HEK293 (cell line): ENCODE measurements at regions not wholly inside any gene's neighbourhood (a gene's known extent, or its start where the extent isn't known, plus 50 kb on each side); places are given as distances from the start of the nearest gene placed in this dataset.

Experiments used
- CTCF ChIA-PET: fragments of 350-600 bp; formaldehyde crosslinking; extraction: SDS; loops from one replicate; lab custom pipeline; 2021; ENCODE audit warnings: antibody characterized with exemption; lab: Yijun Ruan, JAX
- POLR2A ChIA-PET: fragments of 300-600 bp; formaldehyde crosslinking; extraction: SDS; loops from one replicate; lab custom pipeline; 2020; ENCODE audit warnings: antibody characterized with exemption, inconsistent platforms; lab: Yijun Ruan, JAX
- H3K27ac ChIP-seq: fragments of 200-500 bp; sonication (Bioruptor generic); 2 replicates; pipeline ENCODE4 v1.5.1; 2014; ENCODE audit warnings: low read depth, low read length, control low read depth, inconsistent platforms; ENCODE audit errors: extremely low read depth
- H3K36me3 ChIP-seq, 2 experiments: fragments of 200-500 bp in 1 of 2; sonication (Bioruptor generic) in 1 of 2; 1 replicate in 1 of 2; 2 replicates in 1 of 2; pipeline ENCODE4 v1.5.1; 2014 to 2017; ENCODE audit warnings: inconsistent platforms in 2 of 2, low read length in 2 of 2; ENCODE audit not compliant: control insufficient read depth in 2 of 2, insufficient read depth in 1 of 2
- H3K4me1 ChIP-seq: fragments of 200-500 bp; sonication (Bioruptor generic); 2 replicates; pipeline ENCODE4 v1.5.1; 2014; ENCODE audit warnings: mild to moderate bottlenecking, low read length, inconsistent platforms; ENCODE audit not compliant: control insufficient read depth, insufficient read depth
- H3K4me3 ChIP-seq: 2 replicates; pipeline ENCODE4 v1.5.1; 2011; ENCODE audit warnings: low read depth, mild to moderate bottlenecking, control low read depth, low read length, moderate library complexity
- H3K9me3 ChIP-seq: fragments of 200-500 bp; sonication (Bioruptor generic); 2 replicates; pipeline ENCODE4 v1.5.1; 2014; ENCODE audit warnings: low read depth, low read length, inconsistent platforms; ENCODE audit not compliant: control insufficient read depth, insufficient read depth
- BCL11A ChIP-seq: fragments of 450-650 bp; formaldehyde crosslinking; IDR thresholded peaks from 2 replicates; pipeline ENCODE4 v1.5.1; 2016; ENCODE audit warnings: low read depth, missing biosample characterization, missing genetic modification characterization
- GLI4 ChIP-seq: fragments of 450-650 bp; formaldehyde crosslinking; IDR thresholded peaks from 2 replicates; pipeline ENCODE4 v1.5.1; 2016; ENCODE audit warnings: missing biosample characterization, missing genetic modification characterization
- INSM2 ChIP-seq: fragments of 450-650 bp; formaldehyde crosslinking; IDR thresholded peaks from 2 replicates; pipeline ENCODE4 v1.5.1; 2016; ENCODE audit warnings: missing biosample characterization, missing genetic modification characterization
- ZBTB48 ChIP-seq: fragments of 450-650 bp; formaldehyde crosslinking; IDR thresholded peaks from 2 replicates; pipeline ENCODE4 v1.5.1; 2016; ENCODE audit warnings: missing biosample characterization, missing genetic modification characterization
- ZFP3 ChIP-seq: fragments of 450-650 bp; formaldehyde crosslinking; IDR thresholded peaks from 2 replicates; pipeline ENCODE4 v1.5.1; 2016; ENCODE audit warnings: low read depth, missing biosample characterization, missing genetic modification characterization
- ZNF112 ChIP-seq: fragments of 450-650 bp; formaldehyde crosslinking; IDR thresholded peaks from 2 replicates; pipeline ENCODE4 v1.5.0; 2017; ENCODE audit warnings: missing biosample characterization, missing genetic modification characterization
- ZNF148 ChIP-seq: fragments of 450-650 bp; formaldehyde crosslinking; IDR thresholded peaks from 2 replicates; pipeline ENCODE4 v1.5.0; 2017; ENCODE audit warnings: missing biosample characterization, missing genetic modification characterization, borderline replicate concordance
- ZNF26 ChIP-seq: fragments of 450-650 bp; formaldehyde crosslinking; IDR thresholded peaks from 2 replicates; pipeline ENCODE4 v1.5.1; 2016; ENCODE audit warnings: missing biosample characterization, missing genetic modification characterization
- ZNF274 ChIP-seq, 2 experiments: fragments of 200-500 bp in 1 of 2; fragments of 450-650 bp in 1 of 2; sonication (Bioruptor generic) in 1 of 2; formaldehyde crosslinking in 1 of 2; IDR thresholded peaks; 2 replicates each; pipeline versions ENCODE4 v1.5.1 to v1.6.1; 2014 to 2016; ENCODE audit warnings: borderline replicate concordance in 1 of 2, inconsistent platforms in 1 of 2, low read length in 1 of 2, missing biosample characterization in 1 of 2, missing genetic modification characterization in 1 of 2
- ZNF324 ChIP-seq: fragments of 450-650 bp; formaldehyde crosslinking; IDR thresholded peaks from 2 replicates; pipeline ENCODE4 v1.5.1; 2016; ENCODE audit warnings: missing biosample characterization, missing genetic modification characterization
- ZNF335 ChIP-seq: fragments of 450-650 bp; formaldehyde crosslinking; conservative IDR thresholded peaks from 2 replicates; pipeline ENCODE4 v1.5.1; 2016; ENCODE audit warnings: missing biosample characterization, missing genetic modification characterization
- ZNF341 ChIP-seq: fragments of 450-650 bp; formaldehyde crosslinking; IDR thresholded peaks from 2 replicates; pipeline ENCODE4; 2016; ENCODE audit warnings: low read depth, missing biosample characterization, missing genetic modification characterization
- ZNF37A ChIP-seq: fragments of 450-650 bp; IDR thresholded peaks from 2 replicates; pipeline ENCODE4 v1.5.1; 2018; ENCODE audit warnings: missing biosample characterization, missing genetic modification characterization
- ZNF391 ChIP-seq: fragments of 450-650 bp; formaldehyde crosslinking; IDR thresholded peaks from 2 replicates; pipeline ENCODE4 v1.5.1; 2016; ENCODE audit warnings: low read depth, missing biosample characterization, missing genetic modification characterization, borderline replicate concordance
- ZNF449 ChIP-seq: fragments of 450-650 bp; formaldehyde crosslinking; IDR thresholded peaks from 2 replicates; pipeline ENCODE4 v1.5.1; 2017; ENCODE audit warnings: missing biosample characterization, mild to moderate bottlenecking, missing genetic modification characterization, moderate library complexity
- ZNF521 ChIP-seq: fragments of 450-650 bp; formaldehyde crosslinking; IDR thresholded peaks from 2 replicates; pipeline ENCODE4 v1.5.1; 2017; ENCODE audit warnings: missing biosample characterization, mild to moderate bottlenecking, missing genetic modification characterization
- ZNF561 ChIP-seq: fragments of 450-650 bp; IDR thresholded peaks from 2 replicates; pipeline ENCODE4 v1.5.1; 2018; ENCODE audit warnings: missing biosample characterization, missing genetic modification characterization, borderline replicate concordance
- ZNF670 ChIP-seq: fragments of 450-650 bp; formaldehyde crosslinking; IDR thresholded peaks from 2 replicates; pipeline ENCODE4 v1.5.1; 2016; ENCODE audit warnings: missing biosample characterization, missing genetic modification characterization, low read depth
- ZNF843 ChIP-seq: fragments of 450-650 bp; formaldehyde crosslinking; IDR thresholded peaks from 2 replicates; pipeline ENCODE4 v1.5.1; 2016; ENCODE audit warnings: missing biosample characterization, missing genetic modification characterization
- TF ChIP-seq, protein P1 (sequence below): fragments of 450-650 bp; formaldehyde crosslinking; optimal IDR thresholded peaks from 2 replicates; pipeline ENCODE3; 2016; ENCODE audit warnings: missing biosample characterization, mild to moderate bottlenecking, missing genetic modification characterization
- TF ChIP-seq, protein P2 (sequence below): fragments of 450-650 bp; formaldehyde crosslinking; IDR thresholded peaks from 2 replicates; pipeline ENCODE4 v1.5.1; 2016; ENCODE audit warnings: missing biosample characterization, missing genetic modification characterization
- TF ChIP-seq, protein P3 (sequence below): fragments of 450-650 bp; formaldehyde crosslinking; IDR thresholded peaks from 2 replicates; pipeline ENCODE4 v1.5.1; 2016; ENCODE audit warnings: missing biosample characterization, missing genetic modification characterization

DNA sequence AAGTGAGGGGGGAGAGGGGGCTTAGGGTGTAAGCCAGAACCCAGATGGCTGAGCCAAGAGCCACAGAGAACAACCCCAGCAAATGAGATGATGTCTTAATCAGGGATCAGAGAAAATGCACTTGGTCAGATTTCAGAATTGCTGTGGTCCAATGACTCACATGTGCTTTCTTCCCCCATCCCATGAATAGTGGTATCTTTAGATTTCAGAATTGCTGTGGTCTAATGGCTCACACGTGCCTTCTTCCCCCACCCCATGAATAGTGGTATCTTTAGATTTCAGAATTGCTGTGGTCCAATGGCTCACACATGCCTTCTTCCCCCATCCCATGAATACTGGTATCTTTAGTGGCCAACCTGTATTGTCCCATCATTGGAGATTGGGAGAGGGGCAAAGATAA lies 59.9 kb downstream of the IRX2 start:
- TF ChIP-seq, protein P1, sequence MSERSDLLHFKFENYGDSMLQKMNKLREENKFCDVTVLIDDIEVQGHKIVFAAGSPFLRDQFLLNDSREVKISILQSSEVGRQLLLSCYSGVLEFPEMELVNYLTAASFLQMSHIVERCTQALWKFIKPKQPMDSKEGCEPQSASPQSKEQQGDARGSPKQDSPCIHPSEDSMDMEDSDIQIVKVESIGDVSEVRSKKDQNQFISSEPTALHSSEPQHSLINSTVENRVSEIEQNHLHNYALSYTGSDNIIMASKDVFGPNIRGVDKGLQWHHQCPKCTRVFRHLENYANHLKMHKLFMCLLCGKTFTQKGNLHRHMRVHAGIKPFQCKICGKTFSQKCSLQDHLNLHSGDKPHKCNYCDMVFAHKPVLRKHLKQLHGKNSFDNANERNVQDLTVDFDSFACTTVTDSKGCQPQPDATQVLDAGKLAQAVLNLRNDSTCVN (tag by site-specific recombination): no peak
- no peak for TF ChIP-seq ZNF391 (tag by site-specific recombination)
- TF ChIP-seq ZNF341 (tag by site-specific recombination): no peak
- TF ChIP-seq, protein P2, sequence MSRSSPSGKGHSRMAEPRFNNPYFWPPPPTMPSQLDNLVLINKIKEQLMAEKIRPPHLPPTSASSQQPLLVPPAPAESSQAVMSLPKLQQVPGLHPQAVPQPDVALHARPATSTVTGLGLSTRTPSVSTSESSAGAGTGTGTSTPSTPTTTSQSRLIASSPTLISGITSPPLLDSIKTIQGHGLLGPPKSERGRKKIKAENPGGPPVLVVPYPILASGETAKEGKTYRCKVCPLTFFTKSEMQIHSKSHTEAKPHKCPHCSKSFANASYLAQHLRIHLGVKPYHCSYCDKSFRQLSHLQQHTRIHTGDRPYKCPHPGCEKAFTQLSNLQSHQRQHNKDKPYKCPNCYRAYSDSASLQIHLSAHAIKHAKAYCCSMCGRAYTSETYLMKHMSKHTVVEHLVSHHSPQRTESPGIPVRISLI (tag by site-specific recombination): no peak
- TF ChIP-seq ZNF449 (tag by site-specific recombination): no peak
- no peak for TF ChIP-seq ZNF561
- H3K36me3 ChIP-seq: no peaks in the 10 kb centered on the region
- ChIA-PET CTCF (no interaction called here), POLR2A (no interaction called here)
- no peak overlapping the region for H3K4me3 ChIP-seq
- H3K9me3 ChIP-seq: no peaks in the 10 kb centered on the region
- H3K27ac ChIP-seq: no peak overlapping the region
- no peaks in the 10 kb centered on the region for H3K4me1 ChIP-seq

DNA sequence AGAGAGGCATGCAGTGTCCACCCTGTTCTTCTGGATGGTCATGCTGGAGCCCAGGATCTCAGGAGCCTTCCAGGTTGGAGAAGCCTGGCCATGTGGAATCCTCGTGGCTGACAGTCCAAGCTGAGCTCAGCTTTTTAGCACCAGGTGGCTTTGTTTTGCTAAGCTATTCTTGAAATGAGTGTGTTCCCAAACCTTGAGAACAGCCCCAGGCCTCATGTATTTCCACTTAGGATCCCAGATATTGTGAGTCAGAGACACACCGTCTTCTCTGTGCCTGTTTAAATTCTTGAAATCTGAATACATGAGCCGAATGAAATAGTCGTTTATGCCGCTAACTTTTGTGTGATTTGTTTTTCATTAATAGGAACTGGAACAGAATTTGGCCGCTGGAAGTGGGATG lies 61.2 kb downstream of the IRX2 start:
- no peaks in the 10 kb centered on the region for H3K36me3 ChIP-seq

More for the DNA sequence above, 61.2 kb downstream of the IRX2 start:
- Histone ChIP-seq H3K4me1 (no peaks in the 10 kb centered on the region), H3K9me3 (no peaks in the 10 kb centered on the region), H3K27ac (no peak overlapping the region), H3K4me3 (no peak overlapping the region)
- ChIA-PET CTCF (no interaction called here), POLR2A (no interaction called here)
- TF ChIP-seq ZBTB48 (tag by site-specific recombination) (no peak), INSM2 (tag by site-specific recombination) (no peak), ZNF670 (tag by site-specific recombination) (no peak), ZNF112 (no peak), ZNF324 (tag by site-specific recombination) (no peak), GLI4 (tag by site-specific recombination) (no peak), ZNF843 (no peak), ZNF341 (tag by site-specific recombination) (no peak), ZNF37A (tag by site-specific recombination) (no peak), BCL11A (no peak), ZNF148 (tag by site-specific recombination) (no peak), ZNF26 (tag by site-specific recombination) (no peak), ZNF335 (tag by site-specific recombination) (no peak), ZNF521 (tag by site-specific recombination) (no peak), ZFP3 (tag by site-specific recombination) (no peak), ZNF274 (IDR thresholded peaks at IDR 0.05; ENCODE audit: low read length) (no peak), ZNF274 (tag by site-specific recombination; IDR thresholded peaks at IDR 0.05; ENCODE audit: borderline replicate concordance) (no peak)
- TF ChIP-seq, protein P3, sequence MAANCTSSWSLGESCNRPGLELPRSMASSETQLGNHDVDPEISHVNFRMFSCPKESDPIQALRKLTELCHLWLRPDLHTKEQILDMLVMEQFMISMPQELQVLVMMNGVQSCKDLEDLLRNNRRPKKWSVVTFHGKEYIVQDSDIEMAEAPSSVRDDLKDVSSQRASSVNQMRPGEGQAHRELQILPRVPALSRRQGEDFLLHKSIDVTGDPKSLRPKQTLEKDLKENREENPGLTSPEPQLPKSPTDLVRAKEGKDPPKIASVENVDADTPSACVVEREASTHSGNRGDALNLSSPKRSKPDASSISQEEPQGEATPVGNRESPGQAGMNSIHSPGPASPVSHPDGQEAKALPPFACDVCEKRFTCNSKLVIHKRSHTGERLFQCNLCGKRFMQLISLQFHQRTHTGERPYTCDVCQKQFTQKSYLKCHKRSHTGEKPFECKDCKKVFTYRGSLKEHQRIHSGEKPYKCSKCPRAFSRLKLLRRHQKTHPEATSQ (tag by site-specific recombination): no peak
